Activated naive CD4-positive, alpha-beta T cell treated with anti-CD3 and anti-CD28 coated beads, Interleukin-2, amount 10 ng/mL, durations not matched to agents 7 days and 5 days (primary cell): ENCODE measurements at regions not wholly inside any gene's neighbourhood (a gene's known extent, or its start where the extent isn't known, plus 50 kb on each side); places are given as distances from the start of the nearest gene placed in this dataset.

ENCODE experiments used
- CTCF ChIA-PET: fragments of 350-600 bp; sonication (Branson Sonifier 250); formaldehyde crosslinking; loops from one replicate; lab custom pipeline; 2021; ENCODE audit warnings: antibody characterized with exemption; lab: Charles Lee
- DNase-seq: peaks from one replicate; pipeline ENCODE4 v3.0.0-alpha.2; 2020
- H3K27ac Mint-ChIP-seq: one replicate; pipeline ENCODE4 v1.8.0; 2021; ENCODE audit warnings: mild to moderate bottlenecking, moderate library complexity, mixed read lengths
- H3K27me3 Mint-ChIP-seq: one replicate; pipeline ENCODE4 v1.8.0; 2021; ENCODE audit warnings: mild to moderate bottlenecking, mixed read lengths
- H3K36me3 Mint-ChIP-seq: one replicate; pipeline ENCODE4 v1.8.0; 2021; ENCODE audit warnings: mixed read lengths
- H3K4me1 Mint-ChIP-seq: one replicate; pipeline ENCODE4 v1.8.0; 2021; ENCODE audit warnings: mixed read lengths
- H3K4me3 Mint-ChIP-seq: one replicate; pipeline ENCODE4 v1.8.0; 2021; ENCODE audit warnings: mild to moderate bottlenecking, moderate library complexity, mixed read lengths
- H3K9me3 Mint-ChIP-seq: one replicate; pipeline ENCODE4 v1.8.0; 2021; ENCODE audit warnings: mixed read lengths

GRCh38 chr6:40227735-40228134, 293.5 kb upstream of the MOCS1 start:
- DNase-seq, result no peak
- H3K27ac Mint-ChIP-seq, result no peak overlapping the region
- no peaks in the 10 kb centered on the region for H3K36me3 Mint-ChIP-seq
- no peaks in the 10 kb centered on the region for H3K9me3 Mint-ChIP-seq
- CTCF ChIA-PET, result no interaction called here
- no peak overlapping the region for H3K4me3 Mint-ChIP-seq
- no peaks in the 10 kb centered on the region for H3K27me3 Mint-ChIP-seq
- no peaks in the 10 kb centered on the region for H3K4me1 Mint-ChIP-seq

- CTCF ChIA-PET, result no interaction called here
- Mint-ChIP-seq H3K27me3 (no peaks in the 10 kb centered on the region), H3K9me3 (no peaks in the 10 kb centered on the region)
Observed at GRCh38 chr6:40222354-40222753, 288.1 kb upstream of the MOCS1 start.

GRCh38 chr6:40219799-40220198, 285.5 kb upstream of the MOCS1 start:
- Mint-ChIP-seq H3K4me3 (no peak overlapping the region), H3K36me3 (no peaks in the 10 kb centered on the region), H3K27me3 (no peaks in the 10 kb centered on the region), H3K9me3 (no peaks in the 10 kb centered on the region), H3K27ac (no peak overlapping the region), H3K4me1 (no peaks in the 10 kb centered on the region)
- CTCF ChIA-PET, result no interaction called here
- no peak for DNase-seq

More at GRCh38 chr6:40222354-40222753, 288.1 kb upstream of the MOCS1 start:
- no peak overlapping the region for H3K4me3 Mint-ChIP-seq
- DNase-seq, result no peak
- no peaks in the 10 kb centered on the region for H3K36me3 Mint-ChIP-seq
- H3K27ac Mint-ChIP-seq, result no peak overlapping the region
- no peaks in the 10 kb centered on the region for H3K4me1 Mint-ChIP-seq

GRCh38 chr6:40210628-40211056, 276.4 kb upstream of the MOCS1 start:
- Mint-ChIP-seq H3K27me3 (no peaks in the 10 kb centered on the region), H3K4me1 (no peaks in the 10 kb centered on the region), H3K36me3 (no peaks in the 10 kb centered on the region), H3K4me3 (no peak overlapping the region), H3K27ac (no peak overlapping the region), H3K9me3 (no peaks in the 10 kb centered on the region)
- no peak for DNase-seq
- CTCF ChIA-PET, result no interaction called here

GRCh38 chr6:40205801-40206200, 271.5 kb upstream of the MOCS1 start:
- CTCF ChIA-PET, result no interaction called here
- H3K27ac Mint-ChIP-seq, result no peak overlapping the region
- H3K36me3 Mint-ChIP-seq, result no peaks in the 10 kb centered on the region
- H3K9me3 Mint-ChIP-seq, result peaks cover 8% of the 10 kb centered on the region
- no peaks in the 10 kb centered on the region for H3K27me3 Mint-ChIP-seq
- H3K4me1 Mint-ChIP-seq, result no peaks in the 10 kb centered on the region
- no peak for DNase-seq
- no peak overlapping the region for H3K4me3 Mint-ChIP-seq

GRCh38 chr6:40205004-40205403, 270.7 kb upstream of the MOCS1 start:
- Mint-ChIP-seq H3K27ac (no peak overlapping the region), H3K27me3 (no peaks in the 10 kb centered on the region), H3K36me3 (no peaks in the 10 kb centered on the region), H3K4me1 (no peaks in the 10 kb centered on the region), H3K9me3 (peaks cover 8% of the 10 kb centered on the region), H3K4me3 (no peak overlapping the region)
- no peak for DNase-seq
- CTCF ChIA-PET, result no interaction called here

GRCh38 chr6:40197371-40197770, 263.1 kb upstream of the MOCS1 start:
- H3K4me3 Mint-ChIP-seq, result no peak overlapping the region
- H3K9me3 Mint-ChIP-seq, result no peaks in the 10 kb centered on the region
- H3K27me3 Mint-ChIP-seq, result no peaks in the 10 kb centered on the region
- no peaks in the 10 kb centered on the region for H3K4me1 Mint-ChIP-seq
- H3K36me3 Mint-ChIP-seq, result no peaks in the 10 kb centered on the region
- CTCF ChIA-PET, result no interaction called here
- H3K27ac Mint-ChIP-seq, result no peak overlapping the region
- no peak for DNase-seq

- H3K9me3 Mint-ChIP-seq, result no peaks in the 10 kb centered on the region
- CTCF ChIA-PET, result no interaction called here
- no peak for DNase-seq
- no peak overlapping the region for H3K27ac Mint-ChIP-seq
- H3K4me3 Mint-ChIP-seq, result no peak overlapping the region
- H3K4me1 Mint-ChIP-seq, result no peaks in the 10 kb centered on the region
- H3K36me3 Mint-ChIP-seq, result no peaks in the 10 kb centered on the region
- H3K27me3 Mint-ChIP-seq, result no peaks in the 10 kb centered on the region
Observed at GRCh38 chr6:40196135-40196518, 261.9 kb upstream of the MOCS1 start.

- H3K4me3 Mint-ChIP-seq, result no peak overlapping the region
- no peaks in the 10 kb centered on the region for H3K27me3 Mint-ChIP-seq
- no peak overlapping the region for H3K27ac Mint-ChIP-seq
- no peak for DNase-seq
- CTCF ChIA-PET, result no interaction called here
- H3K9me3 Mint-ChIP-seq, result no peaks in the 10 kb centered on the region
- H3K4me1 Mint-ChIP-seq, result no peaks in the 10 kb centered on the region
- no peaks in the 10 kb centered on the region for H3K36me3 Mint-ChIP-seq
Observed at GRCh38 chr6:40195428-40196134, 261.3 kb upstream of the MOCS1 start.

GRCh38 chr6:40194447-40195170, 260.3 kb upstream of the MOCS1 start:
- Mint-ChIP-seq H3K36me3 (no peaks in the 10 kb centered on the region), H3K9me3 (no peaks in the 10 kb centered on the region), H3K27ac (no peak overlapping the region), H3K27me3 (peaks cover 2% of the 10 kb centered on the region), H3K4me1 (no peaks in the 10 kb centered on the region), H3K4me3 (no peak overlapping the region)
- CTCF ChIA-PET, result interaction anchor here (0.6 kb wide), 1 partner anchor 12 kb away, joined by 3 read pairs; no protein-coding TSS in a partner anchor
- DNase-seq, result no peak

- Mint-ChIP-seq H3K4me1 (no peaks in the 10 kb centered on the region), H3K36me3 (no peaks in the 10 kb centered on the region), H3K9me3 (no peaks in the 10 kb centered on the region), H3K27ac (no peak overlapping the region), H3K4me3 (no peak overlapping the region), H3K27me3 (peaks cover 4% of the 10 kb centered on the region)
- CTCF ChIA-PET, result no interaction called here
- no peak for DNase-seq
Observed at GRCh38 chr6:40192516-40192915, 258.3 kb upstream of the MOCS1 start.

GRCh38 chr6:40188931-40189330, 254.7 kb upstream of the MOCS1 start:
- Mint-ChIP-seq H3K4me3 (no peak overlapping the region), H3K27ac (no peak overlapping the region), H3K9me3 (peaks cover 5% of the 10 kb centered on the region), H3K27me3 (peaks cover 4% of the 10 kb centered on the region), H3K4me1 (no peaks in the 10 kb centered on the region), H3K36me3 (no peaks in the 10 kb centered on the region)
- DNase-seq, result no peak
- CTCF ChIA-PET, result no interaction called here

GRCh38 chr6:40187535-40188144, 253.4 kb upstream of the MOCS1 start:
- Mint-ChIP-seq H3K27me3 (peaks cover 4% of the 10 kb centered on the region), H3K4me1 (no peaks in the 10 kb centered on the region), H3K36me3 (no peaks in the 10 kb centered on the region), H3K4me3 (no peak overlapping the region), H3K9me3 (peaks cover 15% of the 10 kb centered on the region), H3K27ac (no peak overlapping the region)
- CTCF ChIA-PET, result no interaction called here
- DNase-seq, result no peak

- Mint-ChIP-seq H3K36me3 (no peaks in the 10 kb centered on the region), H3K4me1 (no peaks in the 10 kb centered on the region), H3K27me3 (peaks cover 4% of the 10 kb centered on the region), H3K27ac (no peak overlapping the region), H3K9me3 (peaks cover 17% of the 10 kb centered on the region), H3K4me3 (no peak overlapping the region)
- CTCF ChIA-PET, result no interaction called here
- no peak for DNase-seq
Observed at GRCh38 chr6:40185486-40185885, 251.2 kb upstream of the MOCS1 start.

- no peak overlapping the region for H3K4me3 Mint-ChIP-seq
- H3K27ac Mint-ChIP-seq, result no peak overlapping the region
- H3K27me3 Mint-ChIP-seq, result no peaks in the 10 kb centered on the region
- H3K36me3 Mint-ChIP-seq, result no peaks in the 10 kb centered on the region
- CTCF ChIA-PET, result no interaction called here
- DNase-seq, result no peak
- H3K9me3 Mint-ChIP-seq, result peaks cover 17% of the 10 kb centered on the region
- H3K4me1 Mint-ChIP-seq, result no peaks in the 10 kb centered on the region
Observed at GRCh38 chr6:40183902-40184301, 249.6 kb upstream of the MOCS1 start.
